Activated CD4-positive, alpha-beta T cell treated with anti-CD3 and anti-CD28 coated beads for 4 hours (primary cell): ENCODE measurements at regions not wholly inside any gene's neighbourhood (a gene's known extent, or its start where the extent isn't known, plus 50 kb on each side); places are given as distances from the start of the nearest gene placed in this dataset.

Source experiments
- DNase-seq, 2 donors: peaks; one replicate each; pipeline ENCODE4 v3.0.0-alpha.2; 2020

GRCh38 chr5:73288803-73289720 is 116.1 kb downstream of the TMEM174 start:
- no peak for DNase-seq

GRCh38 chr5:73286896-73287295 is 113.9 kb downstream of the TMEM174 start:
- no peak for DNase-seq

- DNase-seq = no peak
Measured at GRCh38 chr5:73284985-73285384, 112.0 kb downstream of the TMEM174 start.

- no peak for DNase-seq
Measured at GRCh38 chr5:73284220-73284795, 111.3 kb downstream of the TMEM174 start.

GRCh38 chr5:73282923-73283322 is 109.9 kb downstream of the TMEM174 start:
- DNase-seq = no peak

GRCh38 chr5:73282383-73282782 is 109.4 kb downstream of the TMEM174 start:
- DNase-seq = no peak

- no peak for DNase-seq
Measured at GRCh38 chr5:73280821-73281746, 108.1 kb downstream of the TMEM174 start.

GRCh38 chr5:73280386-73280785 is 107.4 kb downstream of the TMEM174 start:
- DNase-seq = no peak

GRCh38 chr5:73279805-73280204 is 106.8 kb downstream of the TMEM174 start:
- DNase-seq = no peak

GRCh38 chr5:73278693-73279092 is 105.7 kb downstream of the TMEM174 start:
- DNase-seq = no peak

- DNase-seq = no peak
Measured at GRCh38 chr5:73274881-73275663, 102.1 kb downstream of the TMEM174 start.

- no peak for DNase-seq
Measured at GRCh38 chr5:73274121-73274520, 101.1 kb downstream of the TMEM174 start.

- no peak for DNase-seq
Measured at GRCh38 chr5:73273379-73274050, 100.5 kb downstream of the TMEM174 start.

- no peak for DNase-seq
Measured at GRCh38 chr5:73272351-73272750, 99.4 kb downstream of the TMEM174 start.

GRCh38 chr5:73268826-73269225 is 95.8 kb downstream of the TMEM174 start:
- DNase-seq = no peak

- DNase-seq = no peak
Measured at GRCh38 chr5:73267766-73268435, 94.9 kb downstream of the TMEM174 start.

- no peak for DNase-seq
Measured at GRCh38 chr5:73266925-73267765, 94.2 kb downstream of the TMEM174 start.

GRCh38 chr5:73266176-73266738 is 93.3 kb downstream of the TMEM174 start:
- no peak for DNase-seq

- no peak for DNase-seq
Measured at GRCh38 chr5:73265641-73266040, 92.6 kb downstream of the TMEM174 start.

GRCh38 chr5:73264631-73265030 is 91.6 kb downstream of the TMEM174 start:
- no peak for DNase-seq
